ENCODE measurements at regions not wholly inside any gene's neighbourhood (a gene's known extent, or its start where the extent isn't known, plus 50 kb on each side); places are given as distances from the start of the nearest gene placed in this dataset.

DNA sequence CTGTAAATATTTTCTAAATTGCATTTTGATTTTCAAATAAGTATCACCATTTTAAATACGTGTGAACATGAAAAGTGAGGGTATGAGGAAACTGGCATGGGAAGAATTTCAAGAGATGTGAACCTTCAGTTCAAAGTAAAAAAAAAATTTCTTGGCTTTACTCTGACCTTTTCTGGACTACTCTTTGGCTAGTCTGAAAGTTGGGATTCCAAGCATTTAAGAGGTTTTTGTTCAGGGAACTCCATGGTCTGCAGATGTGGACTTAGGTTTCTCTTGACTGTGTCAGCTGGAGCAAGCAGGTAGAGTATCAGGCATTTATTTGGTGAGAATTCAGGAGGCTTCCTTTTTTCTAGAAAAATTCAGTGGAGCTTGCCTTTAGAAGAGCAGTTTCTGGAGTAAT, 311.6 kb downstream of the LRIG3 start:
- POLR2A ChIA-PET = no interaction called here
- no peaks in the 10 kb centered on the region for H3K36me3 ChIP-seq (ENCODE audit: control insufficient read depth, insufficient read depth, low read length)
- no peak overlapping the region for H3K4me3 ChIP-seq (ENCODE audit: low read depth in 2 of 2, low read length in 2 of 2)
- H3K9me3 ChIP-seq (ENCODE audit: control insufficient read depth, insufficient read depth, low read depth, low read length) = no peaks in the 10 kb centered on the region
- H3K4me1 ChIP-seq (ENCODE audit: control insufficient read depth, insufficient read depth, low read length) = no peaks in the 10 kb centered on the region
- no TSS peak for BruUV-seq (replicated peaks)
- ATAC-seq (no peak), DNase-seq (ENCODE audit: low read depth, low spot score) (no peak)
- intact Hi-C loops (cut with micrococcal nuclease; ENCODE audit: unreplicated experiment) (no loop called here), in situ Hi-C loops (cut with HindIII; ENCODE audit: low pct_unique_long_range_greater_than_20kb, low sequenced_read_pairs) (no loop called here)
- H3K27ac ChIP-seq (ENCODE audit: low read length) = no peak overlapping the region
- CTCF ChIA-PET = no interaction called here
- TF ChIP-seq TCF7L2 (IDR thresholded peaks at IDR 0.05; ENCODE audit: low read depth, low read length) (no peak), POLR2AphosphoS5 (IDR thresholded peaks at IDR 0.05; ENCODE audit: low read depth, low read length) (no peak), SIN3A (IDR thresholded peaks at IDR 0.05; ENCODE audit: borderline replicate concordance, insufficient read depth, low read depth, low read length) (no peak)
- TF ChIP-seq, protein P1, sequence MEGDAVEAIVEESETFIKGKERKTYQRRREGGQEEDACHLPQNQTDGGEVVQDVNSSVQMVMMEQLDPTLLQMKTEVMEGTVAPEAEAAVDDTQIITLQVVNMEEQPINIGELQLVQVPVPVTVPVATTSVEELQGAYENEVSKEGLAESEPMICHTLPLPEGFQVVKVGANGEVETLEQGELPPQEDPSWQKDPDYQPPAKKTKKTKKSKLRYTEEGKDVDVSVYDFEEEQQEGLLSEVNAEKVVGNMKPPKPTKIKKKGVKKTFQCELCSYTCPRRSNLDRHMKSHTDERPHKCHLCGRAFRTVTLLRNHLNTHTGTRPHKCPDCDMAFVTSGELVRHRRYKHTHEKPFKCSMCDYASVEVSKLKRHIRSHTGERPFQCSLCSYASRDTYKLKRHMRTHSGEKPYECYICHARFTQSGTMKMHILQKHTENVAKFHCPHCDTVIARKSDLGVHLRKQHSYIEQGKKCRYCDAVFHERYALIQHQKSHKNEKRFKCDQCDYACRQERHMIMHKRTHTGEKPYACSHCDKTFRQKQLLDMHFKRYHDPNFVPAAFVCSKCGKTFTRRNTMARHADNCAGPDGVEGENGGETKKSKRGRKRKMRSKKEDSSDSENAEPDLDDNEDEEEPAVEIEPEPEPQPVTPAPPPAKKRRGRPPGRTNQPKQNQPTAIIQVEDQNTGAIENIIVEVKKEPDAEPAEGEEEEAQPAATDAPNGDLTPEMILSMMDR (IDR thresholded peaks at IDR 0.05) = no peak
- TF ChIP-seq, protein P2, sequence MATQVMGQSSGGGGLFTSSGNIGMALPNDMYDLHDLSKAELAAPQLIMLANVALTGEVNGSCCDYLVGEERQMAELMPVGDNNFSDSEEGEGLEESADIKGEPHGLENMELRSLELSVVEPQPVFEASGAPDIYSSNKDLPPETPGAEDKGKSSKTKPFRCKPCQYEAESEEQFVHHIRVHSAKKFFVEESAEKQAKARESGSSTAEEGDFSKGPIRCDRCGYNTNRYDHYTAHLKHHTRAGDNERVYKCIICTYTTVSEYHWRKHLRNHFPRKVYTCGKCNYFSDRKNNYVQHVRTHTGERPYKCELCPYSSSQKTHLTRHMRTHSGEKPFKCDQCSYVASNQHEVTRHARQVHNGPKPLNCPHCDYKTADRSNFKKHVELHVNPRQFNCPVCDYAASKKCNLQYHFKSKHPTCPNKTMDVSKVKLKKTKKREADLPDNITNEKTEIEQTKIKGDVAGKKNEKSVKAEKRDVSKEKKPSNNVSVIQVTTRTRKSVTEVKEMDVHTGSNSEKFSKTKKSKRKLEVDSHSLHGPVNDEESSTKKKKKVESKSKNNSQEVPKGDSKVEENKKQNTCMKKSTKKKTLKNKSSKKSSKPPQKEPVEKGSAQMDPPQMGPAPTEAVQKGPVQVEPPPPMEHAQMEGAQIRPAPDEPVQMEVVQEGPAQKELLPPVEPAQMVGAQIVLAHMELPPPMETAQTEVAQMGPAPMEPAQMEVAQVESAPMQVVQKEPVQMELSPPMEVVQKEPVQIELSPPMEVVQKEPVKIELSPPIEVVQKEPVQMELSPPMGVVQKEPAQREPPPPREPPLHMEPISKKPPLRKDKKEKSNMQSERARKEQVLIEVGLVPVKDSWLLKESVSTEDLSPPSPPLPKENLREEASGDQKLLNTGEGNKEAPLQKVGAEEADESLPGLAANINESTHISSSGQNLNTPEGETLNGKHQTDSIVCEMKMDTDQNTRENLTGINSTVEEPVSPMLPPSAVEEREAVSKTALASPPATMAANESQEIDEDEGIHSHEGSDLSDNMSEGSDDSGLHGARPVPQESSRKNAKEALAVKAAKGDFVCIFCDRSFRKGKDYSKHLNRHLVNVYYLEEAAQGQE (IDR thresholded peaks at IDR 0.05; ENCODE audit: insufficient read depth in 1 of 2, low read depth in 2 of 2, low read length in 1 of 2) = no peak
- no peaks in the 10 kb centered on the region for H3K27me3 ChIP-seq (ENCODE audit: control insufficient read depth, insufficient read depth, low read length)

DNA sequence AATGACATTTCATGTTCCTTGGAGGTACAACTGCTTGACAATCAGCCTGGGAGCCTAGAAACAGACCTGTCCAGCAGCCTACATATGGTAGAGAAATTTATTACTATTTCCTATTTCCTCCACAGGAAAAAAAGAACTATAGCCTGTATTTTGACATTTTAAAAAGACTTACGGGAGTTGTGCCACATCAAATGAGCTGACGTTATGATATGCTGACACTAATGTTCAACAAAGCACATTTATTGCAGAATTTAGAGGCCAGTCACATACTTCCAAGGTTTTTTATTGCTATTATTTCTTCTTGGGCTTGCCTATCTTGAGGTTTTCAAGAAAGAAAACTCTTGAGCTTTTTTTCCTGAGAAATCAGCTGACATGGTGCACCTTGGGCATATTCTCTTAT, 305.3 kb downstream of the LRIG3 start:
- Histone ChIP-seq H3K36me3 (ENCODE audit: control insufficient read depth, insufficient read depth, low read length) (no peaks in the 10 kb centered on the region), H3K9me3 (ENCODE audit: control insufficient read depth, insufficient read depth, low read depth, low read length) (no peaks in the 10 kb centered on the region), H3K4me3 (ENCODE audit: low read depth in 2 of 2, low read length in 2 of 2) (no peak overlapping the region), H3K27me3 (ENCODE audit: control insufficient read depth, insufficient read depth, low read length) (no peaks in the 10 kb centered on the region), H3K4me1 (ENCODE audit: control insufficient read depth, insufficient read depth, low read length) (no peaks in the 10 kb centered on the region), H3K27ac (ENCODE audit: low read length) (no peak overlapping the region)
- no TSS peak for BruUV-seq (replicated peaks)
- intact Hi-C loops (cut with micrococcal nuclease; ENCODE audit: unreplicated experiment) (no loop called here), in situ Hi-C loops (cut with HindIII; ENCODE audit: low pct_unique_long_range_greater_than_20kb, low sequenced_read_pairs) (no loop called here)
- ATAC-seq (no peak), DNase-seq (ENCODE audit: low read depth, low spot score) (no peak)
- no peak for TF ChIP-seq POLR2AphosphoS5 (IDR thresholded peaks at IDR 0.05; ENCODE audit: low read depth, low read length)
- no peak for TF ChIP-seq SIN3A (IDR thresholded peaks at IDR 0.05; ENCODE audit: borderline replicate concordance, insufficient read depth, low read depth, low read length)
- TF ChIP-seq, protein P1 (IDR thresholded peaks at IDR 0.05) = no peak
- TF ChIP-seq, protein P2 (IDR thresholded peaks at IDR 0.05; ENCODE audit: insufficient read depth in 1 of 2, low read depth in 2 of 2, low read length in 1 of 2) = no peak
- TF ChIP-seq TCF7L2 (IDR thresholded peaks at IDR 0.05; ENCODE audit: low read depth, low read length) = no peak
- ChIA-PET CTCF (no interaction called here), POLR2A (no interaction called here)

Data from Panc1 (cell line).